GM12878 (cell line): ENCODE measurements at regions not wholly inside any gene's neighbourhood (a gene's known extent, or its start where the extent isn't known, plus 50 kb on each side); places are given as distances from the start of the nearest gene placed in this dataset.

ENCODE experiments used
- BHLHE40 ChIP-seq, 2 experiments: fragments of 450-650 bp in 1 of 2; IDR thresholded peaks; 2 replicates each; pipeline ENCODE4 v1.6.1; 2011 to 2017; ENCODE audit warnings: low read depth in 2 of 2, borderline replicate concordance in 1 of 2, improper control_type of control experiment in 1 of 2, low read length in 1 of 2, mild to moderate bottlenecking in 1 of 2
- EED ChIP-seq: sonication (generic); IDR thresholded peaks from 2 replicates; pipeline ENCODE4 v1.6.1; 2016; ENCODE audit warnings: antibody characterized with exemption, low read depth
- PAX5 ChIP-seq: IDR thresholded peaks from 2 replicates; pipeline ENCODE4 v1.6.1; 2011; ENCODE audit warnings: low read depth, low read length, borderline replicate concordance
- POU2F2 ChIP-seq: IDR thresholded peaks from 3 replicates; pipeline ENCODE4 v1.6.1; 2011; ENCODE audit warnings: low read depth, mild to moderate bottlenecking, low read length, borderline replicate concordance
- STAT1 ChIP-seq: fragments of 450-650 bp; conservative IDR thresholded peaks from 2 replicates; pipeline ENCODE4 v1.6.1; 2014; ENCODE audit warnings: antibody characterized with exemption, mild to moderate bottlenecking
- TF ChIP-seq, protein P1 (sequence below): IDR thresholded peaks from 2 replicates; pipeline ENCODE4 v1.6.1; 2012; ENCODE audit warnings: low read length, inconsistent platforms
- TF ChIP-seq, protein P2 (sequence below): fragments of 450-650 bp; IDR thresholded peaks from 2 replicates; pipeline ENCODE4 v1.6.1; 2014; ENCODE audit warnings: mild to moderate bottlenecking
- TF ChIP-seq, protein P3 (sequence below): fragments of 450-650 bp; IDR thresholded peaks from 2 replicates; pipeline ENCODE4 v1.6.1; 2017; ENCODE audit warnings: low read depth, mild to moderate bottlenecking, moderate library complexity
- TF ChIP-seq, protein P4 (sequence below): fragments of 150-350 bp; IDR thresholded peaks from 2 replicates; pipeline ENCODE4 v1.6.1; 2016; ENCODE audit warnings: low read depth, low read length

DNA sequence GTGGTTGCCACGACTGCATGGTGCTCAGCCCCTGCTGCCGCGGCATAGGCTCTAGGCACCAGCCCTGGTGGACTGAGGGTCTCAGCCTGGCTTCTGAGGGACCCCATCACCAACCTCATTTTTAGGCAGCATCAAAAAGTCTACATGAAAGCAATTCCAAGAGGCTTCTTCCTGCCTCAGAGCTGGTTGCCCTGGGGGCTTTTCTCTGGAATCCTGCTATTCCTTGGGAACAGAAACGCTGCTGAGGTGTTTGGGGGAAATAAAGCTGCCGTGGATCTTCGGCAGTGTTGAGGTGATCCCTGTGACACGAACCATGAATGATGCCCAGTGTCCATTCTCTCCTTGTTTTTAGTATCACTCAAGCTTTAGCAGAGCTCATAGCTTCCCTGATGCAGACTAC, 148.4 kb upstream of the LRFN2 start (continued):
- TF ChIP-seq, protein P1, sequence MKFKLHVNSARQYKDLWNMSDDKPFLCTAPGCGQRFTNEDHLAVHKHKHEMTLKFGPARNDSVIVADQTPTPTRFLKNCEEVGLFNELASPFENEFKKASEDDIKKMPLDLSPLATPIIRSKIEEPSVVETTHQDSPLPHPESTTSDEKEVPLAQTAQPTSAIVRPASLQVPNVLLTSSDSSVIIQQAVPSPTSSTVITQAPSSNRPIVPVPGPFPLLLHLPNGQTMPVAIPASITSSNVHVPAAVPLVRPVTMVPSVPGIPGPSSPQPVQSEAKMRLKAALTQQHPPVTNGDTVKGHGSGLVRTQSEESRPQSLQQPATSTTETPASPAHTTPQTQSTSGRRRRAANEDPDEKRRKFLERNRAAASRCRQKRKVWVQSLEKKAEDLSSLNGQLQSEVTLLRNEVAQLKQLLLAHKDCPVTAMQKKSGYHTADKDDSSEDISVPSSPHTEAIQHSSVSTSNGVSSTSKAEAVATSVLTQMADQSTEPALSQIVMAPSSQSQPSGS, result no peak
- TF ChIP-seq, protein P2, sequence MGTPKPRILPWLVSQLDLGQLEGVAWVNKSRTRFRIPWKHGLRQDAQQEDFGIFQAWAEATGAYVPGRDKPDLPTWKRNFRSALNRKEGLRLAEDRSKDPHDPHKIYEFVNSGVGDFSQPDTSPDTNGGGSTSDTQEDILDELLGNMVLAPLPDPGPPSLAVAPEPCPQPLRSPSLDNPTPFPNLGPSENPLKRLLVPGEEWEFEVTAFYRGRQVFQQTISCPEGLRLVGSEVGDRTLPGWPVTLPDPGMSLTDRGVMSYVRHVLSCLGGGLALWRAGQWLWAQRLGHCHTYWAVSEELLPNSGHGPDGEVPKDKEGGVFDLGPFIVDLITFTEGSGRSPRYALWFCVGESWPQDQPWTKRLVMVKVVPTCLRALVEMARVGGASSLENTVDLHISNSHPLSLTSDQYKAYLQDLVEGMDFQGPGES, result no peak
- TF ChIP-seq POU2F2, result no peak
- no peak for TF ChIP-seq BHLHE40 (IDR thresholded peaks at IDR 0.05; ENCODE audit: borderline replicate concordance in 1 of 2, low read depth in 2 of 2, low read length in 1 of 2)
- TF ChIP-seq EED, result no peak
- TF ChIP-seq, protein P3, sequence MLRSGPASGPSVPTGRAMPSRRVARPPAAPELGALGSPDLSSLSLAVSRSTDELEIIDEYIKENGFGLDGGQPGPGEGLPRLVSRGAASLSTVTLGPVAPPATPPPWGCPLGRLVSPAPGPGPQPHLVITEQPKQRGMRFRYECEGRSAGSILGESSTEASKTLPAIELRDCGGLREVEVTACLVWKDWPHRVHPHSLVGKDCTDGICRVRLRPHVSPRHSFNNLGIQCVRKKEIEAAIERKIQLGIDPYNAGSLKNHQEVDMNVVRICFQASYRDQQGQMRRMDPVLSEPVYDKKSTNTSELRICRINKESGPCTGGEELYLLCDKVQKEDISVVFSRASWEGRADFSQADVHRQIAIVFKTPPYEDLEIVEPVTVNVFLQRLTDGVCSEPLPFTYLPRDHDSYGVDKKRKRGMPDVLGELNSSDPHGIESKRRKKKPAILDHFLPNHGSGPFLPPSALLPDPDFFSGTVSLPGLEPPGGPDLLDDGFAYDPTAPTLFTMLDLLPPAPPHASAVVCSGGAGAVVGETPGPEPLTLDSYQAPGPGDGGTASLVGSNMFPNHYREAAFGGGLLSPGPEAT, result no peak
- TF ChIP-seq, protein P4, sequence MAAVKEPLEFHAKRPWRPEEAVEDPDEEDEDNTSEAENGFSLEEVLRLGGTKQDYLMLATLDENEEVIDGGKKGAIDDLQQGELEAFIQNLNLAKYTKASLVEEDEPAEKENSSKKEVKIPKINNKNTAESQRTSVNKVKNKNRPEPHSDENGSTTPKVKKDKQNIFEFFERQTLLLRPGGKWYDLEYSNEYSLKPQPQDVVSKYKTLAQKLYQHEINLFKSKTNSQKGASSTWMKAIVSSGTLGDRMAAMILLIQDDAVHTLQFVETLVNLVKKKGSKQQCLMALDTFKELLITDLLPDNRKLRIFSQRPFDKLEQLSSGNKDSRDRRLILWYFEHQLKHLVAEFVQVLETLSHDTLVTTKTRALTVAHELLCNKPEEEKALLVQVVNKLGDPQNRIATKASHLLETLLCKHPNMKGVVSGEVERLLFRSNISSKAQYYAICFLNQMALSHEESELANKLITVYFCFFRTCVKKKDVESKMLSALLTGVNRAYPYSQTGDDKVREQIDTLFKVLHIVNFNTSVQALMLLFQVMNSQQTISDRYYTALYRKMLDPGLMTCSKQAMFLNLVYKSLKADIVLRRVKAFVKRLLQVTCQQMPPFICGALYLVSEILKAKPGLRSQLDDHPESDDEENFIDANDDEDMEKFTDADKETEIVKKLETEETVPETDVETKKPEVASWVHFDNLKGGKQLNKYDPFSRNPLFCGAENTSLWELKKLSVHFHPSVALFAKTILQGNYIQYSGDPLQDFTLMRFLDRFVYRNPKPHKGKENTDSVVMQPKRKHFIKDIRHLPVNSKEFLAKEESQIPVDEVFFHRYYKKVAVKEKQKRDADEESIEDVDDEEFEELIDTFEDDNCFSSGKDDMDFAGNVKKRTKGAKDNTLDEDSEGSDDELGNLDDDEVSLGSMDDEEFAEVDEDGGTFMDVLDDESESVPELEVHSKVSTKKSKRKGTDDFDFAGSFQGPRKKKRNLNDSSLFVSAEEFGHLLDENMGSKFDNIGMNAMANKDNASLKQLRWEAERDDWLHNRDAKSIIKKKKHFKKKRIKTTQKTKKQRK, result no peak
- no peak for TF ChIP-seq STAT1
- no peak for TF ChIP-seq PAX5
